MM.1S (cell line): ENCODE measurements at regions not wholly inside any gene's neighbourhood (a gene's known extent, or its start where the extent isn't known, plus 50 kb on each side); places are given as distances from the start of the nearest gene placed in this dataset.

Source experiments
- CTCF ChIP-seq: fragments of 300-600 bp; sonication (generic); IDR thresholded peaks from 2 replicates; pipeline ENCODE4 v1.5.1; 2016; ENCODE audit warnings: antibody characterized with exemption, low read length, mixed read lengths
- EZH2 ChIP-seq: fragments of 300-600 bp; sonication (generic); optimal IDR thresholded peaks from 2 replicates; pipeline ENCODE3; 2017; ENCODE audit warnings: low read depth, mild to moderate bottlenecking, antibody characterized with exemption, low read length, mixed read lengths

DNA sequence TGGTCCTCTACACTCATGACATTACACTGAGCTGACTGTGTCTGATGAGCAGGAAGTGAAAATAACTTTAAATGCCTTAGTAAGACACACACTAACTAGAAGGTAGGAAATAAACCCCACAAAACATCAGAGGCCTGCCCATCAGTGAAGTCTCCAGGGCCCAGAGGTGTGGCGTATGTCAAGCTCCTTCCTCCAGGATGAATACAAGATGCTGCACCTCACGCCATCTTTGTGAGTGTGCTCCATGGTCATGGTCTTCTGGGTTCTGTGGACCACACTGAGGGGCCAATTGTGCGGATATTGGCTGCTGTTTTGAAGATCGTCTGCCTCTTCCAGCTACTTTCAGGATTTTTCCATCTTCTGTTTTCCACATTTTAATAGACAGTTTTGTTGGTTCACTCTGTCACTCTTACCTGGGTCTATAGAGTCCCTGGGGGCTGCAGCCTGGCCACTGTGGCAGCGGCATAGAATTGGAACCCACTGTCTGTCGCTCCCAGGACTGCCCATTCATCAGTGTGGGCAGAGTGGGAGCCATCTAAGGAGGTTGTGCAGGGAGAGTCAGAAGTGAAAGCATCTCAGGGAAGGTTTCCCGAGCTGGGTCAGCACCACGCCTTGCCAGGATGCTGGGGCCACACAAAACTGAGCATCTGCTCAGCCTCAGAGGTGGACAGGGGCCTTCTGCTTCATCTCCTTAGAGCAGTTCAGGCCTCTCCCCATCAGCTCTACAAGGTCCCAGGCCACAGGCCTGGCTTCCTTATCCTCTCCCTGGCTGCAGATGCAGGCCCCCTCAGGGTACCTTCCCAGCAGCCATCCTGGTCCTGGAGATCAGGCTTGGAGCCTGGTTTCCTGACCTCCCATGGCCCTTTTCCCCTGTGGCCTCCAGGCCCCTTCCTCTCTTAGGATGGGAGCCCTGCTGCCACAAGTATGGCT is 57.5 kb upstream of the C14orf180 start:
- no peak for TF ChIP-seq EZH2
- TF ChIP-seq CTCF, result no peak
